MCF 10A (cell line): ENCODE measurements at regions not wholly inside any gene's neighbourhood (a gene's known extent, or its start where the extent isn't known, plus 50 kb on each side); places are given as distances from the start of the nearest gene placed in this dataset.

Experiments used
- BruUV-seq: library from RNA; stranded (reverse); fragments of 400-500 nt; replicated peaks from 2 replicates; lab custom pipeline; 2021; lab: Mats Ljungman, UMichigan
- CTCF ChIA-PET: fragments of 300-600 bp; sonication (Branson Sonifier 250); formaldehyde crosslinking; extraction: SDS; loops from one replicate; lab custom pipeline; 2021; ENCODE audit warnings: antibody characterized with exemption, inconsistent platforms; lab: Yijun Ruan, JAX
- POLR2A ChIA-PET: fragments of 300-600, 350-650 bp; sonication (Branson Sonifier 250); formaldehyde crosslinking; extraction: SDS; loops from one replicate; lab custom pipeline; 2020; ENCODE audit warnings: antibody characterized with exemption, inconsistent platforms; lab: Yijun Ruan, JAX
- DNase-seq: peaks from one replicate; pipeline ENCODE4 v3.0.0-alpha.2; 2018; ENCODE audit not compliant: unreplicated experiment
- H3K27ac Mint-ChIP-seq: one replicate; pipeline ENCODE4 v1.8.0; 2022; ENCODE audit warnings: mild to moderate bottlenecking, low read depth, mixed read lengths; ENCODE audit not compliant: unreplicated experiment
- H3K27me3 Mint-ChIP-seq: one replicate; pipeline ENCODE4 v1.8.0; 2022; ENCODE audit warnings: mixed read lengths; ENCODE audit not compliant: insufficient read depth, unreplicated experiment
- H3K36me3 Mint-ChIP-seq: one replicate; pipeline ENCODE4 v1.8.0; 2022; ENCODE audit warnings: mild to moderate bottlenecking, moderate library complexity, mixed read lengths; ENCODE audit not compliant: insufficient read depth, unreplicated experiment
- H3K4me1 Mint-ChIP-seq: one replicate; pipeline ENCODE4 v1.8.0; 2022; ENCODE audit warnings: mixed read lengths; ENCODE audit not compliant: insufficient read depth, unreplicated experiment
- H3K4me3 Mint-ChIP-seq: one replicate; pipeline ENCODE4 v1.8.0; 2022; ENCODE audit warnings: mild to moderate bottlenecking, moderate library complexity, mixed read lengths; ENCODE audit not compliant: unreplicated experiment
- H3K9me3 Mint-ChIP-seq: one replicate; pipeline ENCODE4 v1.8.0; 2022; ENCODE audit warnings: mixed read lengths; ENCODE audit not compliant: unreplicated experiment
- intact Hi-C: fragments of 100-400 bp; cut with micrococcal nuclease; formaldehyde crosslinking; loops from 2 replicates; pipeline ENCODE4 v1.14.1; 2022
- TF ChIP-seq, protein P1 (sequence below): fragments of 200-600 bp; IDR thresholded peaks from one replicate; pipeline ENCODE4 v1.8.0; 2022; ENCODE audit warnings: antibody characterized with exemption, mild to moderate bottlenecking; ENCODE audit not compliant: unreplicated experiment

DNA sequence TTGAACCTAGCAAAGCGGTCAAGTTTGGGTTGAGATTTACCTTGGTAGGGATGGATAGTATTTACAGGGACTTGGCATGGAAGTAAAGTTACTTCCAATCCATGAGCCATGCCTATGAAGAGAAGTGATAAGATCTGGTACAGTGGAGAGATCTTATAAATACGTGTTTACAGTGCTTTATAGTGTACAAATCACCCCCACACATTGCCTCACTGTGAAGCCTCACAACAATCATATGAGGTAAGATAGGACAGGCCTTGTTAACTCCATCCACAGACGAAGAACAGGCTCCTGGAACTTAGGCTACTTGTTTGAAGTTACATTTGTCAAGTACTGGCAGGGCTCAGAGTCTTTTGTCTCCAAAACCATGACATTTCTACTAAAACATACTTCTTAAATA lies 159.8 kb downstream of the PLPPR4 start:
- ChIA-PET CTCF (interaction anchor here (0.7 kb wide), 1 partner anchor 247 kb away, joined by 3 read pairs; no protein-coding TSS in a partner anchor), POLR2A (no interaction called here)
- intact Hi-C loops, result no loop called here
- Mint-ChIP-seq H3K4me1 (no peaks in the 10 kb centered on the region), H3K9me3 (no peaks in the 10 kb centered on the region), H3K4me3 (no peak overlapping the region), H3K27ac (no peak overlapping the region), H3K27me3 (no peaks in the 10 kb centered on the region), H3K36me3 (no peaks in the 10 kb centered on the region)
- DNase-seq, result no peak
- TF ChIP-seq, protein P1, sequence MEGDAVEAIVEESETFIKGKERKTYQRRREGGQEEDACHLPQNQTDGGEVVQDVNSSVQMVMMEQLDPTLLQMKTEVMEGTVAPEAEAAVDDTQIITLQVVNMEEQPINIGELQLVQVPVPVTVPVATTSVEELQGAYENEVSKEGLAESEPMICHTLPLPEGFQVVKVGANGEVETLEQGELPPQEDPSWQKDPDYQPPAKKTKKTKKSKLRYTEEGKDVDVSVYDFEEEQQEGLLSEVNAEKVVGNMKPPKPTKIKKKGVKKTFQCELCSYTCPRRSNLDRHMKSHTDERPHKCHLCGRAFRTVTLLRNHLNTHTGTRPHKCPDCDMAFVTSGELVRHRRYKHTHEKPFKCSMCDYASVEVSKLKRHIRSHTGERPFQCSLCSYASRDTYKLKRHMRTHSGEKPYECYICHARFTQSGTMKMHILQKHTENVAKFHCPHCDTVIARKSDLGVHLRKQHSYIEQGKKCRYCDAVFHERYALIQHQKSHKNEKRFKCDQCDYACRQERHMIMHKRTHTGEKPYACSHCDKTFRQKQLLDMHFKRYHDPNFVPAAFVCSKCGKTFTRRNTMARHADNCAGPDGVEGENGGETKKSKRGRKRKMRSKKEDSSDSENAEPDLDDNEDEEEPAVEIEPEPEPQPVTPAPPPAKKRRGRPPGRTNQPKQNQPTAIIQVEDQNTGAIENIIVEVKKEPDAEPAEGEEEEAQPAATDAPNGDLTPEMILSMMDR, result no peak
- no TSS peak for BruUV-seq

DNA sequence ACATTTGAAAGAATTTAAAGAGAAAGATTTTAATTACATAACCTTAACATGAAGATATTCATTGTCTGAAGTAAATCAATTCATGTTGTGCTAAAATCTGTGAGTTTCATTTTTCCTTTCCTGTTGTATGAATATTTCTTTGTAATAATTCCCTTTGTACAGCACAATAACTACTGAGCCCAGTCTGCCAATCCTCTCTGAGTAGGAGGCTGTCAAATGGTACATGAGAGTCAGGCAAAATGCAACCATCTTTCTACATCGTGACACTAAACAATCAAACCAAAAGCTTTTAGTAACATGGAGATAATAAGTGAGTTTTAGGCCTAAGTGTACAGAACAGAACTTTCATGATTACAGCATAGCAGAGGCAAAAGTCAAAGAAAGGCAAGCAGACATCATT lies 165.5 kb downstream of the PLPPR4 start:
- ChIA-PET POLR2A (interaction anchor here (0.6 to 1.1 kb wide), 2 partner anchors 10 to 28 kb away, joined by 3 read pairs; no protein-coding TSS in a partner anchor), CTCF (interaction anchor here (0.6 kb wide), 1 partner anchor 211 kb away, joined by 3 read pairs; no protein-coding TSS in a partner anchor)
- DNase-seq, result no peak
- intact Hi-C loops, result no loop called here
- H3K27ac Mint-ChIP-seq, result no peak overlapping the region
- H3K27me3 Mint-ChIP-seq, result no peaks in the 10 kb centered on the region
- TF ChIP-seq, protein P1, result no peak
- BruUV-seq, result no TSS peak
- H3K4me3 Mint-ChIP-seq, result no peak overlapping the region
- H3K9me3 Mint-ChIP-seq, result no peaks in the 10 kb centered on the region
- no peaks in the 10 kb centered on the region for H3K4me1 Mint-ChIP-seq
- H3K36me3 Mint-ChIP-seq, result no peaks in the 10 kb centered on the region

DNA sequence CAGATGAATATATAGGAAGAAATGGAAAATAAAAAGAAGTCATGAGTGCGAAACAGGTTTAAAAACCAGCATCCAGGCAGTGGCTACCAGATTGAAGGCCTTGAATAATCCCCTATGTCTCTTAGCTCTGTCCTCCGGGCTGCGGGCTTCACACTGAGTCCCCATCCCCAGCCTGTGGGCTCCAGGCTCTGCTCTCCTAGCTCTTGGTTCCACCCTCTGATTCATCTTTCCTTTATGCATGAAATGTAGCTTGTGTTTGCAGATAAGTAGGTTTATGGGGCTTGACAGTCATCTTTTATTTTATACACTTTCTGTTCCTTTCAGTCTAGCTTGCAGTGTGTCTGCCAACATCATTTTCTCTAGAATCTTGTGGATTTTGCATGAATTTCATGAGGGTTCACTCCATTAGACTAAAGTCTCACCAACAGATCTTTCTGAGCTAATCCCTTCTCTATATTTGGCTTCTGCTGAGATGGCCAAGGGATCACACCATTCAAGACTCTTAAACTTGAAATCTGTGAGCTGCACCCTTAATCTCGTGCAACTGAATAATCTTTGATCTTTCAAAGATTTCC lies 174.5 kb downstream of the PLPPR4 start:
- Mint-ChIP-seq H3K27me3 (no peaks in the 10 kb centered on the region), H3K9me3 (no peaks in the 10 kb centered on the region), H3K4me1 (no peaks in the 10 kb centered on the region), H3K27ac (no peak overlapping the region), H3K36me3 (no peaks in the 10 kb centered on the region), H3K4me3 (no peak overlapping the region)
- no peak for DNase-seq
- CTCF ChIA-PET, result interaction anchor here (0.8 to 1.9 kb wide), 2 partner anchors 258 to 645 kb away, joined by 3 to 5 read pairs; no protein-coding TSS in a partner anchor
- TF ChIP-seq, protein P1, result no peak
- POLR2A ChIA-PET, result no interaction called here
- intact Hi-C loops, result no loop called here
- no TSS peak for BruUV-seq

DNA sequence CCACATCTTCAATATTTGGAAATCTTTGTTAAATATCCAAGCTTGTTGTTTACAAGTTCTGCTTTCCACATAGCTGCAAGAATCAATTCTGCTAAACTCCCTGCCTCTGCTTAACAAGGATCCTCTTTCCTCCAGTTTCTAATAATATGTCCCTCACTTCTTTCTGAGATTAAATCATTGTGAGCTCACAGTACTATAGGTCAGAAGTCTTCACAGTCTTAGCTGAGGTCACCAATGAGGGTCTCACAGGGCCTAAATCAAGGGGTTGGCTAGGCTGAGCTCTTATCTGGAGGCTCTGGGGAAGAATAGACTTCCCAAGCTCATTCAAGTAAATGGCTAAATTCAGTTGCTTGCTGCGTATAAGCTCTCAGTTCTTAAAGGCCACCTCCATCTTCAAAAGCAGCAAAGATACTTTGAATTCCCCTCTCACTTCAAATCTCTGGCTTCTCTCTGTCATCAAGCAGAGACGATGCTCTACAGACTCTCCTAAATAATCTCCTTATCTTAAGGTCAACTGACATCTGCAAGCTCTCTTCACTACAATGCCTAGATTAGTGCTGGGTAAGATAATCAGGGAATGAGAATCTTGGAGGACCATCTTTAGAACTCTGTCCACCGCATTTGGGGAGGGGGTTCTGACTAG lies 175.3 kb downstream of the PLPPR4 start:
- H3K36me3 Mint-ChIP-seq, result no peaks in the 10 kb centered on the region
- intact Hi-C loops, result no loop called here
- H3K27ac Mint-ChIP-seq, result no peak overlapping the region
- no peak overlapping the region for H3K4me3 Mint-ChIP-seq
- ChIA-PET CTCF (interaction anchor here (0.6 to 1.9 kb wide), 5 partner anchors 40 to 918 kb away, joined by 3 to 5 read pairs (median 3); no protein-coding TSS in a partner anchor), POLR2A (interaction anchor here (0.6 to 1.0 kb wide), 2 partner anchors 10 to 194 kb away, joined by 3 read pairs; no protein-coding TSS in a partner anchor)
- no peaks in the 10 kb centered on the region for H3K4me1 Mint-ChIP-seq
- no peaks in the 10 kb centered on the region for H3K27me3 Mint-ChIP-seq
- TF ChIP-seq, protein P1, result no peak
- DNase-seq, result no peak
- BruUV-seq, result no TSS peak
- no peaks in the 10 kb centered on the region for H3K9me3 Mint-ChIP-seq
